22Rv1 (cell line): ENCODE measurements at regions not wholly inside any gene's neighbourhood (a gene's known extent, or its start where the extent isn't known, plus 50 kb on each side); places are given as distances from the start of the nearest gene placed in this dataset.

Source experiments
- CTCF ChIP-seq: fragments of 450-650 bp; IDR thresholded peaks from 2 replicates; pipeline ENCODE4 v1.5.1; 2017; ENCODE audit warnings: mild to moderate bottlenecking
- ZFX ChIP-seq: fragments of 450-650 bp; IDR thresholded peaks from 2 replicates; pipeline ENCODE4 v1.6.1; 2017; ENCODE audit warnings: antibody characterized with exemption, borderline replicate concordance

DNA sequence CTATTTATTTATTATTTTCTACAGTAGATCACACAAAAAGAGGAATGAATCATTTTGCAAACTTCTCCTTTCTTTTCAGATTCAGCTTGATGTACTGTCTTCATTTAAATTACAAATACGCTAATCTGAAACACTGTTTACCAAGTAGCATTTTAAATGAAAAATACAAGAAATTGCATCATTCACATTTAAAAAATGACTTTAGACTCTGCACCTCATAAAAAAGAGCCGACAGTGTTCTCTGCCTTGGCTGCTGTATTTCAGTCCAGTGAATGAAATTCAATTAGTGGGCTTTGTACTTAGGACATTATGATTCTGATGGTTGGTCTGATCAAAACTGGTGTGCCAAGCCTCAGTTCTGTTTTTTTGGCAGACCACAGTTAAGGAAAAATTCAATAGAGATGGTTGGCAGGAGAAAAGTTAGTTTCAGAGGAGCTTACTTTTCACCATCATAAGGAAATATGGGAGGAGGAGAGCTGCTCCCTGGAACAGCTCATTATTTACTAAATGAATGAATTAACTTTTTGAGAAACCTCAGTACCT lies 222.4 kb upstream of the ESRRG start:
- TF ChIP-seq CTCF: no peak
- TF ChIP-seq ZFX: no peak
